DND-41 (cell line): ENCODE measurements at regions not wholly inside any gene's neighbourhood (a gene's known extent, or its start where the extent isn't known, plus 50 kb on each side); places are given as distances from the start of the nearest gene placed in this dataset.

Experiments
- ATAC-seq: fragments of 200-7000 bp; cut with Tn5 transposase; 3 replicates; pipeline ENCODE4 v1.9.1; 2021; ENCODE audit warnings: low read depth; ENCODE audit not compliant: insufficient read depth
- DNase-seq: peaks from one replicate; pipeline ENCODE4 v3.0.0-alpha.2; 2020
- H2AFZ ChIP-seq: 2 replicates; pipeline ENCODE4 v1.6.0; 2012; ENCODE audit warnings: low read depth, low read length
- H3K27ac ChIP-seq: 2 replicates; pipeline ENCODE4 v1.5.1; 2012; ENCODE audit warnings: low read length, inconsistent platforms
- H3K27me3 ChIP-seq: fragments of 200-600 bp; sonication (generic); 2 replicates; pipeline ENCODE4 v1.6.0; 2012; ENCODE audit warnings: low read length, mild to moderate bottlenecking, inconsistent platforms; ENCODE audit not compliant: insufficient read depth, poor library complexity
- H3K36me3 ChIP-seq: 2 replicates; pipeline ENCODE4 v1.5.1; 2012; ENCODE audit warnings: low read length, inconsistent platforms; ENCODE audit not compliant: insufficient read depth
- H3K4me1 ChIP-seq: 2 replicates; pipeline ENCODE4 v1.5.1; 2012; ENCODE audit warnings: mild to moderate bottlenecking, low read length; ENCODE audit not compliant: insufficient read depth
- H3K4me2 ChIP-seq: 2 replicates; pipeline ENCODE4 v1.6.0; 2012; ENCODE audit warnings: mild to moderate bottlenecking, moderate library complexity, low read length, inconsistent platforms; ENCODE audit not compliant: insufficient read depth
- H3K4me3 ChIP-seq, 2 experiments: fragments of 200-600 bp in 1 of 2; shearing (Covaris generic) in 1 of 2; 2 replicates each; pipeline ENCODE4 v1.5.1; 2012 to 2016; ENCODE audit warnings: inconsistent platforms in 2 of 2, low read length in 2 of 2, mild to moderate bottlenecking in 2 of 2, low read depth in 1 of 2, moderate library complexity in 1 of 2
- H3K79me2 ChIP-seq: 2 replicates; pipeline ENCODE4 v1.6.0; 2012; ENCODE audit warnings: low read length, inconsistent platforms; ENCODE audit not compliant: insufficient read depth
- H3K9ac ChIP-seq: 2 replicates; pipeline ENCODE4 v1.6.0; 2012; ENCODE audit warnings: low read depth, mild to moderate bottlenecking, inconsistent platforms, low read length, moderate library complexity
- H3K9me3 ChIP-seq: 2 replicates; pipeline ENCODE4 v1.5.1; 2012; ENCODE audit warnings: low read length, moderate library complexity, mild to moderate bottlenecking, inconsistent platforms; ENCODE audit not compliant: insufficient read depth, severe bottlenecking
- H4K20me1 ChIP-seq: 2 replicates; pipeline ENCODE4 v1.6.0; 2012; ENCODE audit warnings: low read length; ENCODE audit not compliant: insufficient read depth
- EZH2 ChIP-seq: IDR thresholded peaks from 3 replicates; pipeline ENCODE4 v1.6.1; 2012; ENCODE audit warnings: borderline replicate concordance, low read depth, mild to moderate bottlenecking, moderate library complexity, low read length, inconsistent platforms; ENCODE audit not compliant: severe bottlenecking
- TF ChIP-seq, protein P1 (sequence below): IDR thresholded peaks from 2 replicates; pipeline ENCODE4 v1.5.1; 2012; ENCODE audit warnings: borderline replicate concordance, low read length, moderate library complexity, mild to moderate bottlenecking; ENCODE audit not compliant: poor library complexity, severe bottlenecking; ENCODE audit errors: extremely low read depth

GRCh38 chr6:157760589-157761330 is 62.3 kb upstream of the SNX9 start:
- Histone ChIP-seq H2AFZ (no peak overlapping the region), H3K4me3 (no peak overlapping the region), H3K4me1 (peaks cover 30% of the 10 kb centered on the region), H3K9ac (no peak overlapping the region), H3K9me3 (no peaks in the 10 kb centered on the region), H3K36me3 (no peaks in the 10 kb centered on the region), H3K27me3 (peaks cover 4% of the 10 kb centered on the region), H4K20me1 (no peaks in the 10 kb centered on the region), H3K4me2 (no peak overlapping the region), H3K27ac (no peak overlapping the region), H3K79me2 (no peaks in the 10 kb centered on the region)
- no peak for DNase-seq
- ATAC-seq = no peak
- no peak for TF ChIP-seq EZH2
- TF ChIP-seq, protein P1, sequence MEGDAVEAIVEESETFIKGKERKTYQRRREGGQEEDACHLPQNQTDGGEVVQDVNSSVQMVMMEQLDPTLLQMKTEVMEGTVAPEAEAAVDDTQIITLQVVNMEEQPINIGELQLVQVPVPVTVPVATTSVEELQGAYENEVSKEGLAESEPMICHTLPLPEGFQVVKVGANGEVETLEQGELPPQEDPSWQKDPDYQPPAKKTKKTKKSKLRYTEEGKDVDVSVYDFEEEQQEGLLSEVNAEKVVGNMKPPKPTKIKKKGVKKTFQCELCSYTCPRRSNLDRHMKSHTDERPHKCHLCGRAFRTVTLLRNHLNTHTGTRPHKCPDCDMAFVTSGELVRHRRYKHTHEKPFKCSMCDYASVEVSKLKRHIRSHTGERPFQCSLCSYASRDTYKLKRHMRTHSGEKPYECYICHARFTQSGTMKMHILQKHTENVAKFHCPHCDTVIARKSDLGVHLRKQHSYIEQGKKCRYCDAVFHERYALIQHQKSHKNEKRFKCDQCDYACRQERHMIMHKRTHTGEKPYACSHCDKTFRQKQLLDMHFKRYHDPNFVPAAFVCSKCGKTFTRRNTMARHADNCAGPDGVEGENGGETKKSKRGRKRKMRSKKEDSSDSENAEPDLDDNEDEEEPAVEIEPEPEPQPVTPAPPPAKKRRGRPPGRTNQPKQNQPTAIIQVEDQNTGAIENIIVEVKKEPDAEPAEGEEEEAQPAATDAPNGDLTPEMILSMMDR = no peak

DNA sequence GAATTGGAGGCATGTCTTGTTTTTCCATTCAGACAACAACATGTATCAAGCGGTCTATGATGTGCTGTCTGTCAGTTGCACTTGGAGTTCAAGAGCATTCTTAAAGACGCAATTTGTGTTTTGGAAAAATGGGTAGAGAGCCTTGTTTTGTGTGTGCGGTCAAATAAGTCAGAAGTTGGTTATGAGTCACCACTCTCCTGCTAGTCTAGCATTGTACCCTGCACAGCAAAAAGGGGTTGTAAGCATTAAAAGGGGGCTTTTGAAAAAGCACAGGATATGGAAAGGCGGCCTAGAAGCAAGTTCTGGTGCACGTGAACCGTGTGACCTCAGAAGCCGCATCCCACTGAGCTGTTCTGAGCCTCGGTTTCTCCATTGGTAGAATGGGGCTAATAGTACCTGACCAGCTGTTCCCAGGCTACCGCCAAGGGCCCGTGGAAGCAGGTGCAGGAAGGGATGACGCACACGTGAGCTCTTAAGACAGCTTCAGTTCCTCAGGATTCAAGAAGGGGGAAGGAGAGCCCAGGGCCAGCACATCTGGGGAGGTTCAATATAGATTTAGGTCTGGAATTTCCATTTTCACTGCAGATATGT is 61.6 kb upstream of the SNX9 start:
- Histone ChIP-seq H3K4me1 (peaks cover 29% of the 10 kb centered on the region), H3K9me3 (no peaks in the 10 kb centered on the region), H3K79me2 (no peaks in the 10 kb centered on the region), H3K27me3 (peaks cover 1% of the 10 kb centered on the region), H3K36me3 (no peaks in the 10 kb centered on the region), H3K4me2 (no peak overlapping the region), H3K4me3 (no peak overlapping the region), H2AFZ (no peak overlapping the region), H3K27ac (no peak overlapping the region), H3K9ac (no peak overlapping the region), H4K20me1 (no peaks in the 10 kb centered on the region)
- TF ChIP-seq EZH2 = no peak
- TF ChIP-seq, protein P1 = no peak
- DNase-seq (no peak), ATAC-seq (no peak)

- peaks cover 24% of the 10 kb centered on the region for H3K4me1 ChIP-seq
- H3K27ac ChIP-seq = no peak overlapping the region
These were observed 61.1 kb upstream of the SNX9 start for GRCh38 chr6:157761926-157762325.

More at GRCh38 chr6:157761926-157762325, 61.1 kb upstream of the SNX9 start:
- Histone ChIP-seq H4K20me1 (no peaks in the 10 kb centered on the region), H3K9me3 (no peaks in the 10 kb centered on the region), H3K79me2 (no peaks in the 10 kb centered on the region), H3K4me3 (no peak overlapping the region), H2AFZ (no peak overlapping the region), H3K4me2 (no peak overlapping the region), H3K36me3 (no peaks in the 10 kb centered on the region), H3K9ac (no peak overlapping the region), H3K27me3 (no peaks in the 10 kb centered on the region)
- ATAC-seq (no peak), DNase-seq (no peak)
- no peak for TF ChIP-seq EZH2
- TF ChIP-seq, protein P1 = no peak
